ENCODE measurements at regions not wholly inside any gene's neighbourhood (a gene's known extent, or its start where the extent isn't known, plus 50 kb on each side); places are given as distances from the start of the nearest gene placed in this dataset.
"Not testable (repeated sequence)": the region's sequence is repeated elsewhere in the genome, so short reads cannot be mapped to it uniquely, and the experiment has no call there.

- DNase-seq: no peak
Measured at GRCh38 chr6:71056656-71057055, 99.8 kb upstream of the B3GAT2 start.

DNA sequence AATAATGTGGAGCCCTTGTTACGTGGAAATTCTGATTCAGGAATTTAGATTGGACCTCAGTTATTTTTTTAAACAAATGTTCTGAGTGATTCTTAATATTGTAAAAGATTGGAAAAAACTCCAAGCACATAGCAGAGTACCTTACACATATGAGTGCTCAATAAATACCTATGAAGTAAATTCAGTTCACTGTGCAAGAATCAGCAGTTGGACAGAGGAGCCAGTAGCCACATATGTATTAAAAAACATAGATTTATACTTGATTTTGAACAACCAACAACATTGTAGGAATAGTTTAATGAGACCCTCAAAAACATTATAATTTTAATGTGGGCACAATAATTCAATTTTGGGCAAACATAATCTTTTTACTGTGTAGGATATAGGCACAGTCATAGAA is 109.3 kb upstream of the B3GAT2 start:
- no peak for DNase-seq

DNA sequence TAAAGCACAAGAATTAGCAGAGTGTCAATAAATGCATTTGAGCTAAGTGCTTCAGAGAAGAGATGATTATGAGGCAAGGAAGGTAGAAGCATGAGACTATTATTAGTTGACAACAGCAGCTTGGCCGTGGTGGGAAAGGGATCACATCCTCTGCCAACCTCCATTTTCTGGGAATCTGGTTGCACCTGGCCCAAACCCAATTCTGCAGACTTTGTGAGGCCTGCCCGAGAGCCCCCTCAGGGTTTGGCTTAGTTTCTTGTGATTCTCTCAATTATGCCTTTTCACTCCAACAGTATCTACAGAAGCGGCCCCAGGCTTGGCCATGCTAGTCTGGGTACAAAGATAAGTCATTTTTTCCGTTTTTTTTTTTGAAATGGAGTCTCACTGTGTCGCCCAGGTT is 111.0 kb upstream of the B3GAT2 start:
- no peak for DNase-seq

DNA sequence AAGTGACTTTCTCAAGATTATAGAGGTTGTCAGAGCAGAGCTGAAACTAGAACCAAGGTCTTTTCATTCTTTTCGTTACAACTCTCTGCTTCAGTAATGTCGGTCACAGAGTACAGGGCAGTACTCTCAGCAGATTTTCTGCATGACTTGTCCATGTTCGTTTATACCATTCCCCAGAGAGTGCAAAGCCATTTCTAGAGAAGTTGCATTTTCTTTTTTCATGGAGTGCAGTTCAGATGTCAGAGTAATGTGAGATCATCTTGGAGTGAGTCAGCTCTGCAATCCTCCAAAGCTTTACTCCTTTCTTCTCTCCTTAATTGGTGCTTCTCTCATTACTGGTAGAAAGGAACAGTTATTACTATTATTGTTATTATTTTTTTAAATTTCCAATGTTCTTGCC is 115.6 kb upstream of the B3GAT2 start:
- no peak for DNase-seq

DNA sequence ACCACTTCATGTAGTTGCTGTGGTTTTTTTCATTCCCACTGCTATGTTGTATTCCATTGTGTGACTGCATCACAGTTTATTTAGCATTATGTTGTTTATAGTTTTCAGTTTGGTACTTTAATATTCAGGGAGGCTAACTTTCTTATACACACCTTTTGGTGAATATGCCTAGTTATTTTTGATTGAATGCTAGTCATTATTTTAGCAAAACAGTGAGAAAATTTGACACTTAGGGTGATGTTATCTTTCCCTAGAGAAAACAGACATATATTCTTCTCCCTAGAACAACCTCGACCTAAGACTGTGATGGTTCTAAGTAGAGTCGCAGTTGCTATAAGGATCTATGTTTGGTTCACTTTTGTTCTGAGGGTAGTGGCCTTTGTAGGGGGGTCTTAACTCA is 120.8 kb upstream of the B3GAT2 start:
- DNase-seq: no peak

- DNase-seq: no peak
Measured at GRCh38 chr6:71079677-71080076, 122.8 kb upstream of the B3GAT2 start.

GRCh38 chr6:71080133-71080532 is 123.3 kb upstream of the B3GAT2 start:
- no peak for DNase-seq

GRCh38 chr6:71080826-71081225 is 124.0 kb upstream of the B3GAT2 start:
- DNase-seq: no peak

- no peak for DNase-seq
Measured at GRCh38 chr6:71082033-71082650, 125.3 kb upstream of the B3GAT2 start.

DNA sequence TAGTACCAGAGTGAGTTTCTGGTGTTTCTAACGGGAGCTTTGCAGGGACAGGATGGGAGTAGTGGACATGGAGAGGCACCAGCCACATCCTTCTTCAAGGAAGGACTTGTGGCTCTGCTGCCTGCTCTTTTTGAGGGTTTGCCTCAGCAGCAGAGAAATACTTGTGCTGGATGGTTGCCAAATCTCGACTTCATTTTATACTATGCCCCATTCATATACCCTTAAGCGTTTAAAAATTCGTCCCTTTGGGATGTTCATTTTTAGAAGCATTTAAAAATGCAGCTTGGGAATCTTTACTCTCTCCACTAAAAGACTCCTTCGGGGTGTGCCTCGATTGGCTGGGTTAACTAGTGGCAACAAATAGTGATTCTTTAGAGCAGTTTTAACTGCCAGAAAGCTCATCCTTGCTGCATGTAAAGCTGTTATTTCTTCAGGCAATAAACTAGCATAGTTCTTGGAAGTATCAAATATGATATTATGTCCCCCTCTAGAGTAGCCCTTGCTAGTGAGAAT is 126.5 kb upstream of the B3GAT2 start:
- no peak for DNase-seq

- DNase-seq: no peak
Measured at GRCh38 chr6:71088166-71088565, 131.3 kb upstream of the B3GAT2 start.

DNA sequence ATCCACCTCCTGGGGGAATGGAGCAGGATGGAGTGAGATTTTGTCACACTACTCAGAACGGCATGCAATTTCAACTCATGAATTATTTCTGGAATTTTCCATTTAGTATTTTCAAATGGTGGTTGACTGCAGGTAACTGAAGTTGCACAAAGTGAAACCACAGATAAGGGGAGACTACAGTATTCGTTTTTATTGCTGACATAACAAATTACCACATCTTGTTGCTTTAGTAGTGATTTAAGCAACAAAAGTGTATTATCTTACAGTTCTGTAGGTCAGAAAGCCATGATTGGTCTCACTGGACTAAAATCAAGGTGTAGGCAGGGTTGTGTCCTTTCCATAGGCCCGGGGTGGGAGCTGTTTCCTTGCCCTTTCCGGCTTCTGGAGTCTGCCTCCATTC is 133.4 kb upstream of the B3GAT2 start:
- no peak for DNase-seq

DNA sequence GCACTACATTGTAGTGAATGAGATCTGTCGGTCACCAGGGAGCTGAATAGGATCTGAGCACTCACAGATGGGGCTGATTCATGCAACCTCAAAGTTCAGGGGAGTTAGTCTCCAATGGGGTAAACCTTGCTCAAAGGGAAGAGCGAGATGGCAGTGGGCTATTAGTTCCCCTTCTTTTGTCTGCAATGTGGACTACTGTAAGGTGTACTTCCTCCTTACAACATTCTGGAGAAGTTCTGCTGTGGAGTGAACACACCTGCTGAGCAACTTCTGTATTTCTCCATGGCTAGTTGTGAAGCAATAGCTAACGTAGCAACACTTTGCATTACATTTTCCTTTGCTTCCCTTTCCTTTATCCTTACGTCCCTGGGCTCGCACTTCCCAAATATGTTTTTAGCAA is 134.3 kb upstream of the B3GAT2 start:
- no peak for DNase-seq

GRCh38 chr6:71091956-71092355 is 135.1 kb upstream of the B3GAT2 start:
- DNase-seq: no peak

GRCh38 chr6:71097264-71097663 is 140.4 kb upstream of the B3GAT2 start:
- DNase-seq: not testable (repeated sequence)

DNA sequence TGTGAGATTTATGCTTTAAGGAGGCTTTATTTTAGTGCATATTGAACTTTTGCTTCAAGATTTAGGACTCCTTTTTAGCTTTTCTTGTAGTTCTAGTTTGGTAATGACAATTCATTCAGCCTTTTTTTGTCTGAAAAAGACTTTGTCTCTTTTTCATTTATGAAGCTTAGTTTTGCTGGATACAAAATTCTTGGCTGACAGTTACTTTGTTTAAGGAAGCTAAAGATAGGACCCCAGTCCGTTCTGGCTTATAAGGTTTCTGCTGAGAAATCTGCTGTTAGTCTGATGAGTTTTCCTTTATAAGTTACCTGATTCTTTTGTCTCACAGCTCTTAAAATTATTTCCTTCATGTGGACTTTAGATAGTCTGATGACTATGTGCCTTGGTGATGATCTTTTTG is 142.8 kb upstream of the B3GAT2 start:
- DNase-seq: no peak

- DNase-seq: no peak
Measured at GRCh38 chr6:71103130-71103529, 146.3 kb upstream of the B3GAT2 start.

DNA sequence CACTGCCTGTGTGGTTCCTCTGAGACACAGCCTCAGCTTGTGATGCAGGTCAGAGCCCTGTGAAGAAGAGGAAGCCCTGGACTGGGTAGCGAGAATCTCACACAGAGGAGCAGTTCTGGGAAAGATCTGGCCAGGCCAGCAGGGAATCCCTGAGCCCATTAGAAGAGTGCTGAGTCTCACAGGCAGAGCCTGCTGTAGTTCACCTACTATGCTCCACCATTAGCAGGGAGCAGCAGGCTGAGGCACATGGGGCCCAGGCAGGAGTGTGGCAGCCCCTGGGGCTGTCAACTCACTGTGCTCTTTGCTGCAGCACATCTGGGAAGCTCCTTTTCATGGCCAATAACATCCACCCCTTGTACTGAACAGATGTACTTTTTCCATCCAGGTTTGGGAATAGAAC is 146.8 kb upstream of the B3GAT2 start:
- DNase-seq: no peak

DNA sequence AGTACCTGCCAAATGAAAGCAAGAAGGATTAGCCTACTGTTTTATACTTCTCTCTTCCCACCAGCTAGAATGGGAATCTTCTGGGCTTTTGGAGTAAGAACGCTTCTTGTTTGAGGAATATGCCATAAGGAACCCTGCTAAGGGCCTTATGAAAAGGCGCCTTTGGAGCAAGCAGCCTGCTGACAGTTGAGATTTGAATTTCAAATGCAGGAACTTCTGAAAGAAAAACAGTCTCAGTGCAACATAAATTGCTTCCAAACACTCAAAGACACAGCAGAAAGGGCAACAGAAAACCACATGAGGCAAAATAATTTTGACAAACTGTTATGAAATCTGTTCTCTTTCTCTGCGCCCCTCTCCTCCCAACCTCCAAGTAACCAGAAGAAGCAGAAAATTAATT is 149.4 kb upstream of the B3GAT2 start:
- no peak for DNase-seq

DNA sequence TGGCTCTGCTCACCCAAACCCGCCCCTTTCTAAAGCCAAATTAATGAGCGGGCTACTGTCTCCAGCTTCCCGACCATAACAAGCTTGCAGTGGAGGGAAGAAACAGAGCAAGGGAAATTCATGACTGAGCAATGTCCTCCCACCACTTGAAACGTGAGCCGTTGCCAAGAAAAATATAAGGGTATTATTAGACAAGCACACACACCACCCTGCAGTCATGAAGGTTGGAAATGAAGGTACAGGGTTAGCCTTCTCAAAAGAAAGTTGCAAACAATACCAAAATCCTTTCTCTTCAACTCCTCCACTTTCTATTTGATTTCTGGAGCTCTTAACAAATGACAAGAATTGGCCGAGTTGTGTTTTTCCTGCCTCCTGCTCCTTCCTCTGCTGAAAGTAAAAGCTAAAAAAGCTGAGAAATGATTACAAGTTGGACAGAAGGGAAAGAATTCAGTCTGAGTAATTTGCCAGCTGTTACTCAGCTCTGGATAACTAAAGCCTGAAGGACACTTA is 151.1 kb upstream of the B3GAT2 start:
- DNase-seq: no peak

GRCh38 chr6:71114544-71114943 is 157.7 kb upstream of the B3GAT2 start:
- no peak for DNase-seq

GRCh38 chr6:71114986-71115385 is 158.1 kb upstream of the B3GAT2 start:
- no peak for DNase-seq

DNA sequence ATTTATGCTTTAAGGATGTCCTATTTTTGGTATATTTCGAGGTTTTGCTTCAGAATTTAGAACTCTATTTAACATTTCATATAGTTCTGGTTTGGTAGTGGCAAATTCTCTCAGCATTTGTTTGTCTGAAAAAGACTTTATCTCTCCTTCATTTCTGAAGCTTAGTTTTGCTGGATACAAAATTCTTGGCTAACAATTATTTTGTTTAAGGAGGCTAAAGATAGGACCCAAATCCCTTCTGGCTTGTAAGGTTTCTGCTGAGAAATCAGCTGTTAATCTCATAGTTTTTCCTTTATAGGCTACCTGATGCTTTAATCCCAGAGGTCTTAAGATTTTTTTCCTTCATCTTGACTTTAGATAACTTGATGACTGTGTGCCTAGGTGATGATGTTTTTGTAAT is 162.7 kb upstream of the B3GAT2 start:
- no peak for DNase-seq

DNA sequence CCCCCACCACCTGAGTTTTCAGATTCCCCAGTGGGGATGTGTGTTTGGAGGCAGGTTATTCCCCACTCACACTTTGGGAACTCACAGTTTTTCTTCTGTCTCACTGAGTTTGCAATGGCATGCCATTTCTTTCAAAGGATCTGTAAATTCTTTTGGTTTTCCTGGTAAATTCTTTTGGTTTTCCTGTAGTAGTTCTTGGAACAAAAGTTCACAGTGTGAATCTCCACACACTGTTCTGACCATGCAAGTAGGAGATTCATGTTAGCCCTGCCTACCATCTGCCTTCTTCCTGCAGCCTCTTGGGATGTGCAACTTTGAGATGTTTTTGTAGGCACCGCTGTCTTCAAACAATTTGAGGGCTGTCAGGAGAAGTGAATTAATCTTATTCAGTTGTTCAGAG is 165.6 kb upstream of the OGFRL1 start:
- no peak for DNase-seq

DNA sequence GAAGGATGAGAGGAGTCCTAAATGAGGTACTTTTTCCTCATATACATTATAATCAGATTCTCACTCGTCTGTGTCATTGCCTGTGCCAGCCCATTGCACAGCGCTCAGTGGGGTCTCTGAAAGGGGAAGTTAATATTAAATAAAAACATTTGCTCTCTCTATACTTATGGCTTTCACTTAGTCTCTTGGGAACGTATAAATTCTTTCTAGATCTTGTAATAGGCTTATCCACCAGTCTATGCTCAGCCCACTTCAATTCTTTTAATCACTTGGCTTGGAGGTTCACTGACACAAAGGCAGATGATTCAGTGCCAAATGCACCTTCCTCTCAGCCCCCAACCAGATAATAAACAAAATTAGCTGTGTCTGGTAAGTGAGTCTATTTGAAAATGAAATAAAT is 164.3 kb upstream of the OGFRL1 start:
- no peak for DNase-seq
